Sigmoid colon (tissue), 4 donors: ENCODE measurements at regions not wholly inside any gene's neighbourhood (a gene's known extent, or its start where the extent isn't known, plus 50 kb on each side); places are given as distances from the start of the nearest gene placed in this dataset.

Experiments used
- EP300 ChIP-seq, 4 donors: sonication (generic); formaldehyde crosslinking; IDR thresholded peaks; one replicate each; pipeline ENCODE4 v1.6.1; 2017; ENCODE audit warnings: antibody characterized with exemption in 4 of 4
- POLR2A ChIP-seq, 2 donors: fragments of 450-650 bp; IDR thresholded peaks; one replicate each; pipeline ENCODE4 v1.6.1; 2016; ENCODE audit warnings: antibody characterized with exemption in 2 of 2, mild to moderate bottlenecking in 2 of 2, moderate library complexity in 2 of 2
- TF ChIP-seq, protein P1 (sequence below), 4 experiments: fragments of 450-650 bp in 3 of 4; fragments of 200-600 bp in 1 of 4; IDR thresholded peaks; one replicate each; pipeline ENCODE4 v1.5.1; 2016 to 2019; ENCODE audit warnings: antibody characterized with exemption in 4 of 4, mild to moderate bottlenecking in 3 of 4, moderate library complexity in 2 of 4

DNA sequence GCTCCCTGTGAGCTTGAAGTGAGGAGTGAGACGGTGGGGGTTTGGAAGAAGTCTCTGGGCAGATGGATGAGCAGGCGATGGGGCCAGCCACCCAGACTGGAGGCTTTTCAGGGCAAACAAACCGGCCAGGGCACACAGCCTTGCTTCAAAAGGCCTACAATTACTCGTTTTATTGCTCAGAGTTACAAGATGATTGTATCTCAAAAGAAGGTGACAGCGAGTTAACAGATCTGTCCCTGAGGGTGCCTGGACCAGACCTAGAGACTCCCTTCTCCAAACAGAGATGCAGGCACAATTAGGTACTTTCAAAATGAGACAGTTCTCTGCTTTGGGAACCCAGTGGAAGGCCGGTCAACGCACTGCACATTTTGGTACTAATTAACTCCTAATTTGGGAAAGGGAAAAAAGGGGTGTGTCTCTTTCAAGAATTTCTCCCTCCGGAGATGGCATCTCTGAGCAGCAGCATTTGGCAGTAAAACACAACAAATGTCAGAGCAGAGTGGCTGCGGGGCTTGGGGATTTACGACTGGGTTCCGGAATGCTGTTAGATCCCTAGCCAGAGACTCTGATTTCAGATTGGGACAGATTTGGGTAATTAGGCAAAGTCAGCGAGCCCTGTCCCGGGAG, 226.7 kb downstream of the TTC32 start:
- TF ChIP-seq EP300 (IDR thresholded peaks at IDR 0.05) (no peak), POLR2A (IDR thresholded peaks at IDR 0.05) (no peak)
- TF ChIP-seq, protein P1, sequence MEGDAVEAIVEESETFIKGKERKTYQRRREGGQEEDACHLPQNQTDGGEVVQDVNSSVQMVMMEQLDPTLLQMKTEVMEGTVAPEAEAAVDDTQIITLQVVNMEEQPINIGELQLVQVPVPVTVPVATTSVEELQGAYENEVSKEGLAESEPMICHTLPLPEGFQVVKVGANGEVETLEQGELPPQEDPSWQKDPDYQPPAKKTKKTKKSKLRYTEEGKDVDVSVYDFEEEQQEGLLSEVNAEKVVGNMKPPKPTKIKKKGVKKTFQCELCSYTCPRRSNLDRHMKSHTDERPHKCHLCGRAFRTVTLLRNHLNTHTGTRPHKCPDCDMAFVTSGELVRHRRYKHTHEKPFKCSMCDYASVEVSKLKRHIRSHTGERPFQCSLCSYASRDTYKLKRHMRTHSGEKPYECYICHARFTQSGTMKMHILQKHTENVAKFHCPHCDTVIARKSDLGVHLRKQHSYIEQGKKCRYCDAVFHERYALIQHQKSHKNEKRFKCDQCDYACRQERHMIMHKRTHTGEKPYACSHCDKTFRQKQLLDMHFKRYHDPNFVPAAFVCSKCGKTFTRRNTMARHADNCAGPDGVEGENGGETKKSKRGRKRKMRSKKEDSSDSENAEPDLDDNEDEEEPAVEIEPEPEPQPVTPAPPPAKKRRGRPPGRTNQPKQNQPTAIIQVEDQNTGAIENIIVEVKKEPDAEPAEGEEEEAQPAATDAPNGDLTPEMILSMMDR (IDR thresholded peaks at IDR 0.05) = no peak
